ENCODE measurements at regions not wholly inside any gene's neighbourhood (a gene's known extent, or its start where the extent isn't known, plus 50 kb on each side); places are given as distances from the start of the nearest gene placed in this dataset.

DNA sequence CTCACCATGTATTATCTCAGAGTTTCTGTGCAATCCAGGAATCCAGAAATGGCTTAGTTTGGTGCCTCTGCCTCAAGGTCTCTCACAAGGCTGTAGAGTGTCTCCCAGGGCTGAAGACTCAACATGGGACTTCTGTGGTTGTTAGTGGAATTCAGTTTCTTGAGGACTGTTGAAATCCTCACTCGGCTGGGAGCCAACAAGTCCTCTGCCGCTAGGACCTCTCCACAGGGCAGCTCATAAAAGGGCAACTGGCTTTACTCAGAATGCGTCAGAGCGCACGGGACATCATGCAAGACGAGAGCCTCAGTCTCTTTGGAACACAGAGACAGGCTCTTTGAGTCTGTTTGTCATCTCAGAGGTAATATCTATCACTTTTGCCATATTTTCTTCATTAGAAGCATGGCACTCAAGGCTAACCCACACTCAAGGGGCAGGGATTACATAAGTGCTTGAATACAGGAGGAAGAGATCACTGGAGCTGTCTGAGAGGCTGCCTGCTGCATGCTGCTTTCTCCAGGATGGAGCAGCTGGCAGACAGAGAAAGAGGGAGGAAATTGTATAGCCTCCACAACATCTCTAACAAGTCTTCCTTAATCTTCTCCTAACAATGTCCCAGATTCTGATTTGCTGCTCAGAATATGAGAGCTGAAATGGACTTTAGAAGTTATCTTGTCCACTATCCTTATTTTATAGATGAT, 97.5 kb upstream of the ASIC2 start:
- H3K36me3 ChIP-seq (ENCODE audit: control insufficient read depth in 2 of 2, insufficient read depth in 2 of 2, low read length in 1 of 2): no peaks in the 10 kb centered on the region
- H2AFZ ChIP-seq (ENCODE audit: control insufficient read depth, low read depth, low read length): no peak overlapping the region
- DNase-seq (ENCODE audit: low read depth, low spot score) (no peak), ATAC-seq (no peak), FAIRE-seq (no peak)
- ChIA-PET RAD21 (ENCODE audit: unreplicated experiment) (no interaction called here), POLR2A (no interaction called here), SMC1A (ENCODE audit: uncharacterized antibody, unreplicated experiment) (no interaction called here), CTCF (no interaction called here)
- BruUV-seq (replicated peaks): no TSS peak
- no peaks in the 10 kb centered on the region for H3K79me2 ChIP-seq (ENCODE audit: control insufficient read depth, insufficient read depth, low read length)
- no peak overlapping the region for H3K4me2 ChIP-seq (ENCODE audit: control insufficient read depth, insufficient read depth)
- no peak overlapping the region for H3K9ac ChIP-seq (ENCODE audit: control insufficient read depth, insufficient read depth, low read length)
- no peaks in the 10 kb centered on the region for H3K4me1 ChIP-seq (ENCODE audit: control insufficient read depth, insufficient read depth, low read length)
- intact Hi-C loops (cut with micrococcal nuclease; ENCODE audit: unreplicated experiment) (no loop called here), in situ Hi-C loops (cut with MboI) (no loop called here)
- H3K4me3 ChIP-seq: no peak overlapping the region
- H3K9me3 ChIP-seq (replicated peaks; ENCODE audit: control insufficient read depth, insufficient read depth, low read length): no peaks in the 10 kb centered on the region
- no peaks in the 10 kb centered on the region for H3K27me3 ChIP-seq (replicated peaks in 1 of 2; ENCODE audit: control insufficient read depth in 2 of 2, insufficient read depth in 2 of 2, low read length in 1 of 2)
- WGBS (ENCODE audit: insufficient coverage, insufficient replicate concordance, low lambda C conversion rate, missing lambda C conversion rate): 0% methylated on average over 6 of the region's 6 CpGs
- TF ChIP-seq TARDBP (IDR thresholded peaks at IDR 0.05; ENCODE audit: borderline replicate concordance) (no peak), KDM1A (IDR thresholded peaks at IDR 0.05; ENCODE audit: borderline replicate concordance) (no peak), SREBF1 (IDR thresholded peaks at IDR 0.05; ENCODE audit: low read length) (no peak), HCFC1 (IDR thresholded peaks at IDR 0.05; ENCODE audit: low read length) (no peak), CEBPZ (IDR thresholded peaks at IDR 0.05; ENCODE audit: low read depth, low read length) (no peak), MTA3 (IDR thresholded peaks at IDR 0.05; ENCODE audit: borderline replicate concordance, low read length) (no peak), MXI1 (IDR thresholded peaks at IDR 0.05; ENCODE audit: low read depth, low read length) (no peak), HDAC2 (IDR thresholded peaks at IDR 0.05) (no peak), BMI1 (IDR thresholded peaks at IDR 0.05; ENCODE audit: borderline replicate concordance) (no peak), RB1 (IDR thresholded peaks at IDR 0.05; ENCODE audit: borderline replicate concordance) (no peak), NR2C1 (IDR thresholded peaks at IDR 0.05) (no peak), CBX3 (IDR thresholded peaks at IDR 0.05; ENCODE audit: borderline replicate concordance, low read depth) (no peak), CREB1 (IDR thresholded peaks at IDR 0.05; ENCODE audit: low read depth) (no peak), STAT3 (IDR thresholded peaks at IDR 0.05; ENCODE audit: low read depth, low read length) (no peak), POU2F2 (IDR thresholded peaks at IDR 0.05; ENCODE audit: borderline replicate concordance, low read depth, low read length) (no peak), STAT1 (conservative IDR thresholded peaks at IDR 0.05) (no peak)
- TF ChIP-seq, protein P1, sequence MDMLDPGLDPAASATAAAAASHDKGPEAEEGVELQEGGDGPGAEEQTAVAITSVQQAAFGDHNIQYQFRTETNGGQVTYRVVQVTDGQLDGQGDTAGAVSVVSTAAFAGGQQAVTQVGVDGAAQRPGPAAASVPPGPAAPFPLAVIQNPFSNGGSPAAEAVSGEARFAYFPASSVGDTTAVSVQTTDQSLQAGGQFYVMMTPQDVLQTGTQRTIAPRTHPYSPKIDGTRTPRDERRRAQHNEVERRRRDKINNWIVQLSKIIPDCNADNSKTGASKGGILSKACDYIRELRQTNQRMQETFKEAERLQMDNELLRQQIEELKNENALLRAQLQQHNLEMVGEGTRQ (IDR thresholded peaks at IDR 0.05; ENCODE audit: borderline replicate concordance, low read depth, low read length): no peak
- TF ChIP-seq, protein P2, sequence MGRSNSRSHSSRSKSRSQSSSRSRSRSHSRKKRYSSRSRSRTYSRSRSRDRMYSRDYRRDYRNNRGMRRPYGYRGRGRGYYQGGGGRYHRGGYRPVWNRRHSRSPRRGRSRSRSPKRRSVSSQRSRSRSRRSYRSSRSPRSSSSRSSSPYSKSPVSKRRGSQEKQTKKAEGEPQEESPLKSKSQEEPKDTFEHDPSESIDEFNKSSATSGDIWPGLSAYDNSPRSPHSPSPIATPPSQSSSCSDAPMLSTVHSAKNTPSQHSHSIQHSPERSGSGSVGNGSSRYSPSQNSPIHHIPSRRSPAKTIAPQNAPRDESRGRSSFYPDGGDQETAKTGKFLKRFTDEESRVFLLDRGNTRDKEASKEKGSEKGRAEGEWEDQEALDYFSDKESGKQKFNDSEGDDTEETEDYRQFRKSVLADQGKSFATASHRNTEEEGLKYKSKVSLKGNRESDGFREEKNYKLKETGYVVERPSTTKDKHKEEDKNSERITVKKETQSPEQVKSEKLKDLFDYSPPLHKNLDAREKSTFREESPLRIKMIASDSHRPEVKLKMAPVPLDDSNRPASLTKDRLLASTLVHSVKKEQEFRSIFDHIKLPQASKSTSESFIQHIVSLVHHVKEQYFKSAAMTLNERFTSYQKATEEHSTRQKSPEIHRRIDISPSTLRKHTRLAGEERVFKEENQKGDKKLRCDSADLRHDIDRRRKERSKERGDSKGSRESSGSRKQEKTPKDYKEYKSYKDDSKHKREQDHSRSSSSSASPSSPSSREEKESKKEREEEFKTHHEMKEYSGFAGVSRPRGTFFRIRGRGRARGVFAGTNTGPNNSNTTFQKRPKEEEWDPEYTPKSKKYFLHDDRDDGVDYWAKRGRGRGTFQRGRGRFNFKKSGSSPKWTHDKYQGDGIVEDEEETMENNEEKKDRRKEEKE (IDR thresholded peaks at IDR 0.05): no peak
- H3K27ac ChIP-seq (ENCODE audit: control insufficient read depth, insufficient read depth): no peak overlapping the region
- no peaks in the 10 kb centered on the region for H4K20me1 ChIP-seq (ENCODE audit: control insufficient read depth, insufficient read depth)

Measured in GM12878 (cell line).